ENCODE measurements at regions not wholly inside any gene's neighbourhood (a gene's known extent, or its start where the extent isn't known, plus 50 kb on each side); places are given as distances from the start of the nearest gene placed in this dataset.
"Not testable (repeated sequence)": the region's sequence is repeated elsewhere in the genome, so short reads cannot be mapped to it uniquely, and the experiment has no call there.

DNA sequence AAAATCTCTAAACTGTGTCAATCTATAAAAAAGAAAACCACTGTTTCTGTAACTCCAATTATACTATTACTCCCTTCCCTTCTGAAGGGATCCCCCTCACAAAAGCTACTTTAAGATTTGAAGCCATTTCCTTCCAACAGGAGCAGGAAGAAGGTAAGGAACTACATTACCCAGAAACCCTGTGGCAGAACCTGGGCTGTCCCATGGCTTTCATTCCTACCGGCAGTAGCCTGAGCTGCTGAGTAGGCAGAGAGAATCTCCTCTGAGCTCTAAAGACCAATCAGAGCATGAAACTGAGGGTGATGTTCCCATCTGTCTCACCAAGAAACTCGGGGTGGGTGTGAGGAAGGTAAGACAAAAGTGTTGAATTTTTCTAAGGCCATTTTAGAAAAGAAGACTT lies 108.0 kb upstream of the LRFN2 start:
- H3K27me3 ChIP-seq = no peaks in the 10 kb centered on the region
- H3K4me3 ChIP-seq = no peak overlapping the region
- no peaks in the 10 kb centered on the region for H3K36me3 ChIP-seq
- H3K9me3 ChIP-seq = no peaks in the 10 kb centered on the region
- no peak for DNase-seq

GRCh38 chr6:40693768-40694167 lies 106.6 kb upstream of the LRFN2 start:
- H3K36me3 ChIP-seq = no peaks in the 10 kb centered on the region
- no peaks in the 10 kb centered on the region for H3K9me3 ChIP-seq
- H3K27me3 ChIP-seq = no peaks in the 10 kb centered on the region
- DNase-seq = no peak
- no peak overlapping the region for H3K4me3 ChIP-seq

DNA sequence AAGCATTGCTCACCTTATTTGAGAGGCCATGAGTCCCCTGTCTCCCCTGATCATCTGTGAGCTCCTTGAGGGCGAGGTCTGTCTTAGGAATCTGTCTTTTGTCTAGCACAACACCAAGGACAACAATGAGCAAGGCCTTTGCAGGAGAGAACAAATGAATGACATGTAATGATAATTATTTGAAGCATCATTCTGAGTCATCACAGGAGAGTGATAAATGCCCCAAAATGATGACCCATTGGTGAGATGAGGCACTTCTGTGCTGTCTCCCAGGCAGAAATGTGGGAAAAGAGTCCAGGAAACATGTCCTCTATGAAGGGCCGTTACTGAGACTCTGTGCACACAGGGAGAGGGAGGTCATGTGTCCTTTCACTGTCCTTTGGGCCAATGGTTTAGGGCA lies 105.2 kb upstream of the LRFN2 start:
- no peak overlapping the region for H3K4me3 ChIP-seq
- H3K36me3 ChIP-seq = no peaks in the 10 kb centered on the region
- no peaks in the 10 kb centered on the region for H3K27me3 ChIP-seq
- DNase-seq = no peak
- H3K9me3 ChIP-seq = no peaks in the 10 kb centered on the region

- DNase-seq = no peak
- Histone ChIP-seq H3K4me3 (no peak overlapping the region), H3K36me3 (no peaks in the 10 kb centered on the region), H3K27me3 (no peaks in the 10 kb centered on the region), H3K9me3 (no peaks in the 10 kb centered on the region)
Observed at GRCh38 chr6:40689185-40689584, 102.0 kb upstream of the LRFN2 start.

DNA sequence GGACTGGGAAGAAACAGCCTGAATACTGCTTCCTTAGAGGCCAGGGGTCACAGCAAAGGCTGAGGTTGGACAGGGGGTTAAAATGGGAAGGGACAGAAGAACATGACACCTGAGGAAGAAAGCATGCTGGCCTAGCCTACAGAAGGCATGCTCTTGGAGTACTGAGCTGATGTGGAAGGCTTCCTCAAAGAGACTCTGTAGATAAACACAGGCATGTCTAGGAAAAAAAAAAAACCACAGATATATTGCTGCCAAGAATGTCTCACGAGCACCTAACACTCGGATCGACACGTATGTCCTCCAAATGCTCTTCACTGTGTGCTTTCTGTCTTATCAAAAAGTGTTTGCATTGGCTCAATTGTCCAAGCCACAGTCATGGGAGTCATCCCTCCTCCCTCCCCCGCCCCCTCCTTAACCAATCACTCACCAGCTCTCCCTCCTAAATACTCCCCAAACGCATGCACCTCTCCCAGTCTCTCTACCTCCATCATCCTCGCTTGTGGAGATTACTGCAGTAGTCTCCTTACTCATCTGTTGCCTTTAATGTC lies 101.1 kb upstream of the LRFN2 start:
- Histone ChIP-seq H3K36me3 (no peaks in the 10 kb centered on the region), H3K9me3 (no peaks in the 10 kb centered on the region), H3K4me3 (no peak overlapping the region), H3K27me3 (no peaks in the 10 kb centered on the region)
- DNase-seq = no peak

DNA sequence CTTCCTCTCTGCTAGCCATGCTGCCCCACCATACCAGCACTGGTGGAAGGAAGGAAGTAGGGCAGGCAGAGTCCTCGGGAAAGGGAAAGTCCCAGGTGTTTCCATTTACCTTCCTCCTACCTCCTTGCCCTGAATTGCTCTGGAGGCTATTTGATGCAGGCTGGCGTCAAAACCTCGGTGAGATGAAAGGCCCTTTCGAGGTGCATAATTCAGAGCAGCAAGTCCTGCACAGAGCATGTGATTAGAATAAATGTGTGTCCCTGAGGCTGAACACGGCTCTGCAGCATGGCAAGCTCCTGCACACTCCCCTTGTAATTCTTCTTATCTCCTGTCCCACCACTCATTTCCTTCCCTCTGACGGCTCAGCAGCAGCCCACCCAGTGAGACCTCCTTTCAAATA lies 98.7 kb upstream of the LRFN2 start:
- DNase-seq = no peak
- Histone ChIP-seq H3K27me3 (no peaks in the 10 kb centered on the region), H3K9me3 (no peaks in the 10 kb centered on the region), H3K36me3 (no peaks in the 10 kb centered on the region), H3K4me3 (no peak overlapping the region)

DNA sequence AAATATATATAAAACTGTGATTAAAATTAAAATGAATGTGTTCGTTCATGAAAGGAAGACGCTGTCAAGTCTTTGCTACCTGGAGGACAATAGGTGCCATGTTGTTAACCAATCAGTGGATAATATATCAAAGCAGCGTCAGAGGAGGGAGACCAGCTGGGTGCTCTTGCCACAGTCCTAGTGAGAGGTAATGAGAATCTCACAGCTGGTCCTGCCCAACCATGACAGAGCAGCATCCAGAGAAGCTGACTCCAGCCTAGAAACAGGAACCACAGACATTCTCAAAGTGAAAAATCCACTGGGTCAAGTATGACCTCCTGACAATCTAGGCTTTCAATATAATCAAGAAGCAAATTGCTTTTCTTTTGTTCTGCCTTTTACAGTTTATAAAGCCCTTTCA lies 94.5 kb upstream of the LRFN2 start:
- Histone ChIP-seq H3K36me3 (no peaks in the 10 kb centered on the region), H3K4me3 (no peak overlapping the region), H3K9me3 (no peaks in the 10 kb centered on the region), H3K27me3 (no peaks in the 10 kb centered on the region)
- no peak for DNase-seq

GRCh38 chr6:40678941-40679340 lies 91.8 kb upstream of the LRFN2 start:
- no peaks in the 10 kb centered on the region for H3K9me3 ChIP-seq
- DNase-seq = peak; percentile 20
- no peaks in the 10 kb centered on the region for H3K36me3 ChIP-seq
- H3K4me3 ChIP-seq = no peak overlapping the region
- no peaks in the 10 kb centered on the region for H3K27me3 ChIP-seq

GRCh38 chr6:40674170-40674569 lies 87.0 kb upstream of the LRFN2 start:
- no peak overlapping the region for H3K4me3 ChIP-seq
- H3K36me3 ChIP-seq = no peaks in the 10 kb centered on the region
- no peaks in the 10 kb centered on the region for H3K9me3 ChIP-seq
- H3K27me3 ChIP-seq = no peaks in the 10 kb centered on the region
- DNase-seq = no peak

DNA sequence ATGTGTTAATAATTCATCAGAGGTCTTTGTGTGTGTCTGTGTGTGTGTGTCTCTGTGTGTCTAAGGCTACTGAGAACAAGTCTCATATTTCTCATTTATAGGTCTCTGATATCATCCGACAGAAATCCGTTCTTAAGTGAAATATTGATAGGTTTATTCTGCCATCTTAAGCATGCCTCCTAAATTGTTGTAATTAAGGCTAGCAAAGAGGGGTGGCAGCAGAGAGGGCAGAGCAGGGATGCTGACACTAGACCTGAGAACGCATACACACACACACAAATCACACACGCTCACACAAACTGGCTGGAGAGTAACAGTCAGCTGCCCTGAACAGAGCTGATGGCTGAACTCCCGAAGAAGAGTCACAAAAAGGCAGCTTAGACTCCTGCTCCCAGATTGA lies 84.9 kb upstream of the LRFN2 start:
- H3K27me3 ChIP-seq = no peaks in the 10 kb centered on the region
- no peak overlapping the region for H3K4me3 ChIP-seq
- H3K36me3 ChIP-seq = no peaks in the 10 kb centered on the region
- no peaks in the 10 kb centered on the region for H3K9me3 ChIP-seq
- DNase-seq = no peak

GRCh38 chr6:40671694-40672050 lies 84.5 kb upstream of the LRFN2 start:
- Histone ChIP-seq H3K36me3 (no peaks in the 10 kb centered on the region), H3K4me3 (no peak overlapping the region), H3K27me3 (no peaks in the 10 kb centered on the region), H3K9me3 (no peaks in the 10 kb centered on the region)
- no peak for DNase-seq

DNA sequence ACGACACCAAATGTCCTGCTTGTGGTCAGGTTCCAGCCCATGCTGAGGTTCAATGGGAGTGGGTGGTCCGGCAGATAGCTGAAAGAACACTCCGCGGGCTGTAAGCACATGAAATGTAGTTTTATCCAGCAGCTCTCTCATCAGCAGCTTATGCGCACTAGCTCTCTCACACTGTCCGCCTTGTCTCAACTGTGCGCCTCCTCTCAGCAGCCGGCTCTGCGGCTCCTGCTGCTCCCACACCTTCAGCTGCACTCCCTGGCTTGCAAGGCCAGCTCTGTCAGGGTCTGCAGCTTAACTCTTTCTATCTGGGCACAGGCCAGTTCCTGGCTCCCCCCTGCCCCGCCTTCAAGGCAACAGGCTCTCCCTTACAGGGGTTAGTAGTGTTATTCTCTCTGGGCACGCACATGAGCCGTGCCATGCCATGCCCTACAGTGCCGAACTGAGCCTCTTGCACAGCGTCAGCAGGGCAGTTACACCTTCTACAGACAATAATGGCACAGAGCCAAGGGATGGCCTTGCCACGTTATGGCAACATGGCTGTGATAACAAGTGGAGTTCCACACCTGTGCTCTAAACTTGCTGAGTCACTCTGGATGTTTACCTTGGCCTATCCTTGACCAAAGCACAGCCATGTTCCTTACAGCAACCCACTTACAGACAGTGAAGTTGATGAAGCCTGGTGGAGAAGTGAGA lies 84.0 kb upstream of the LRFN2 start:
- no peak overlapping the region for H3K4me3 ChIP-seq
- no peaks in the 10 kb centered on the region for H3K27me3 ChIP-seq
- no peaks in the 10 kb centered on the region for H3K9me3 ChIP-seq
- no peak for DNase-seq
- H3K36me3 ChIP-seq = no peaks in the 10 kb centered on the region

- Histone ChIP-seq H3K4me3 (no peak overlapping the region), H3K36me3 (no peaks in the 10 kb centered on the region), H3K9me3 (no peaks in the 10 kb centered on the region), H3K27me3 (no peaks in the 10 kb centered on the region)
- no peak for DNase-seq
Observed at GRCh38 chr6:40669343-40669742, 82.2 kb upstream of the LRFN2 start.

DNA sequence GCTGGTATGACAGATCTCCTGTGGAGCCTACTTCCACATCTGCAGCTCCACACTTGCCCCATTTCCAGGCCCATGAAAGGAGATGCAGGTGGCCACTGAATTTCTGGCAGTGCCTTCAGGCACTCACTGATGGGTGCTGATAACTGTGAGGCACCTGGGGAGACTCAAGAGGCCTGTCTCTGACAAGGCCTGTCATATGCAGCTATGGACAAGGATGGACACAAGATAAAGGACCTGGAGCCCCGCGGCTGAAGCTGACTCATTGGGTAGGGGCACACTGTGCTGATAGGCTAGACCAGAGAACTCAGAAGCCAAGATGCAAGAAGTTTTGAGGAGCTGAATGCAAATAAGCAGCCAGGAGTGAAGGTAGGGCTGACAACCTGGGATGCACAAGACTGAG lies 81.0 kb upstream of the LRFN2 start:
- no peaks in the 10 kb centered on the region for H3K27me3 ChIP-seq
- no peaks in the 10 kb centered on the region for H3K9me3 ChIP-seq
- H3K36me3 ChIP-seq = no peaks in the 10 kb centered on the region
- DNase-seq = no peak
- no peak overlapping the region for H3K4me3 ChIP-seq

GRCh38 chr6:40666530-40666929 lies 79.4 kb upstream of the LRFN2 start:
- no peak for DNase-seq
- Histone ChIP-seq H3K27me3 (no peaks in the 10 kb centered on the region), H3K36me3 (no peaks in the 10 kb centered on the region), H3K4me3 (no peak overlapping the region), H3K9me3 (no peaks in the 10 kb centered on the region)

- Histone ChIP-seq H3K9me3 (no peaks in the 10 kb centered on the region), H3K36me3 (no peaks in the 10 kb centered on the region), H3K27me3 (no peaks in the 10 kb centered on the region), H3K4me3 (no peak overlapping the region)
- no peak for DNase-seq
Observed at GRCh38 chr6:40661726-40662125, 74.6 kb upstream of the LRFN2 start.

DNA sequence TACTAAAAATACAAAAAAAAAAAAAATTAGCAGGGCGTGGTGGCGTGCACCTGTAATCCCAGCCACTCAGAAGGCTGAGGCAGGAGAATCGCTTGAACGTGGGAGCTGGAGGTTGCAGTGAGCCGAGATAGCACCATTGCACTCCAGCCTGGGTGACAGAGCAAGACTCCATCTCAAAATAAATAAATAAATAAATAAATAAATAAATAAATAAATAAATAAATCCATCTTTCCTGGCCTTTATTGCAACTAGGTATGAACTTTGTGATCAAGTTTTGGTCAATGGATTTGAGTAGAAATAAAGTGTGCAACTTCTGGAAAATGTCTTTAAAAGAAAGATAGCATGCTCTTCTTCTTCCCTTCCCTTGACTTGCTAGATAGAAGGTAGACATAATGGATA lies 69.6 kb upstream of the LRFN2 start:
- H3K9me3 ChIP-seq, H3K27me3 ChIP-seq, DNase-seq, H3K36me3 ChIP-seq, H3K4me3 ChIP-seq: not testable (repeated sequence)

DNA sequence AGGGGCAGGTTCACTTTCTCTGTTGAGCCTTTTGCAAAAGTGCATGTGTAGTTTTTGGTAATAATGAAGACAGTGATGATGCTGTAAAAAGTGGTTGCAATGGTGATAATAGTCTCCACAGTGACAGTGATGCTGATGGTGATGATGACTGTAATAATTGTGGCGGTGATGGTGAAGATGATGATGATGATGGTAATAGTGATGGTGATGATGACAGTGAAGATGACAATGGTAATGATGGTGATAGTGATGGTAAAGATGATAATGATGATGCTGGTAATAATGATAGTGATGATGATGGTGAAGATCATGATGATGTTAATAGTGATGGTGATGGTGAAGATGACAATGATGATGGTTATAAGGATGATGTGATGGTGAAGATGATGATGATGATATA lies 67.7 kb upstream of the LRFN2 start:
- no peak for DNase-seq
- Histone ChIP-seq H3K9me3 (no peaks in the 10 kb centered on the region), H3K4me3 (no peak overlapping the region), H3K36me3 (no peaks in the 10 kb centered on the region), H3K27me3 (no peaks in the 10 kb centered on the region)

DNA sequence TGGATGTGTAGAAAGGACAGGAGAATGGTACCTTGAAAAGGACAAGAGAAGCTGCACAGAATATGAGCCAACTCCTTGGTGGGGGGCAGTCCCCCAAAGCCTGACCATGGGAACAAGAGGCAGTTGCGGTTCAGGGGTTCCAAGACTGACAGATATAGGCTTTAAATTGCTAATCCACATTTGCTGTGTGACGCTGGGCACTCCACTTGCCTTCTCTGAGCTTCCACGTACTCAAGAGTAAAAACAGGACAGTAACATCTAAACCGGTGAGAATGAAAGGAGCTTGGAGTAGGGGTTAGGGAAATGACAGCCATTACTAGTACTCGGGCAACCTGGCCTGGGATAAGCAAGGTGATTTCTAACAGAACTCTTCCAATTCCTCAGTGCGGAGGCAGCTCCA lies 57.9 kb upstream of the LRFN2 start:
- H3K9me3 ChIP-seq = no peaks in the 10 kb centered on the region
- no peaks in the 10 kb centered on the region for H3K36me3 ChIP-seq
- no peak overlapping the region for H3K4me3 ChIP-seq
- H3K27me3 ChIP-seq = no peaks in the 10 kb centered on the region
- no peak for DNase-seq

Data from MG63 (cell line).